ENCODE measurements at regions not wholly inside any gene's neighbourhood (a gene's known extent, or its start where the extent isn't known, plus 50 kb on each side); places are given as distances from the start of the nearest gene placed in this dataset.

DNA sequence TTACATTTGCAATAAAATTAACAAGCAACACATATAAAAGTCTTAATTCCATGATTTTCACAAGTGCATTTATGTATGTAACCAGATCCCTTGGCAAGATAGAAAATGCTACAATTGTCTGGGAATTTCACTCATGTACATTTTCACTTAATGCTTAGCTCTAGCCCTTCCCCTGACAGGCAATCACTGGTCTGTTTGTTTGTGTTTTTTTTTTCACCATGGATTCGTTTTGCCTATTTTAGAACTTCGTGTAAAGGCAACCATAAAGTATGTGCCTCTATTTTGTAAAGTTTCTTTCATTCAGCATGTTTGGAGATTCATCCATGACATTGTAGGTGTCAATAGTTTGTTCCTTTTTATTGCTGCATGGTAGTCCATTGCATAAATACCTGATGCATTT lies 260.9 kb upstream of the SLCO3A1 start:
- TF ChIP-seq, protein P1, sequence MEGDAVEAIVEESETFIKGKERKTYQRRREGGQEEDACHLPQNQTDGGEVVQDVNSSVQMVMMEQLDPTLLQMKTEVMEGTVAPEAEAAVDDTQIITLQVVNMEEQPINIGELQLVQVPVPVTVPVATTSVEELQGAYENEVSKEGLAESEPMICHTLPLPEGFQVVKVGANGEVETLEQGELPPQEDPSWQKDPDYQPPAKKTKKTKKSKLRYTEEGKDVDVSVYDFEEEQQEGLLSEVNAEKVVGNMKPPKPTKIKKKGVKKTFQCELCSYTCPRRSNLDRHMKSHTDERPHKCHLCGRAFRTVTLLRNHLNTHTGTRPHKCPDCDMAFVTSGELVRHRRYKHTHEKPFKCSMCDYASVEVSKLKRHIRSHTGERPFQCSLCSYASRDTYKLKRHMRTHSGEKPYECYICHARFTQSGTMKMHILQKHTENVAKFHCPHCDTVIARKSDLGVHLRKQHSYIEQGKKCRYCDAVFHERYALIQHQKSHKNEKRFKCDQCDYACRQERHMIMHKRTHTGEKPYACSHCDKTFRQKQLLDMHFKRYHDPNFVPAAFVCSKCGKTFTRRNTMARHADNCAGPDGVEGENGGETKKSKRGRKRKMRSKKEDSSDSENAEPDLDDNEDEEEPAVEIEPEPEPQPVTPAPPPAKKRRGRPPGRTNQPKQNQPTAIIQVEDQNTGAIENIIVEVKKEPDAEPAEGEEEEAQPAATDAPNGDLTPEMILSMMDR (IDR thresholded peaks at IDR 0.05; ENCODE audit: low read depth, low read length): no peak
- TF ChIP-seq POLR2A (IDR thresholded peaks at IDR 0.05; ENCODE audit: extremely low read depth, insufficient read length): no peak
- TF ChIP-seq, protein P2, sequence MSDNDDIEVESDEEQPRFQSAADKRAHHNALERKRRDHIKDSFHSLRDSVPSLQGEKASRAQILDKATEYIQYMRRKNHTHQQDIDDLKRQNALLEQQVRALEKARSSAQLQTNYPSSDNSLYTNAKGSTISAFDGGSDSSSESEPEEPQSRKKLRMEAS (IDR thresholded peaks at IDR 0.05; ENCODE audit: low read depth, low read length): no peak
- no peak for TF ChIP-seq MYC (IDR thresholded peaks at IDR 0.05; ENCODE audit: low read depth, low read length)

Measured in NB4 (cell line).